ENCODE measurements at regions not wholly inside any gene's neighbourhood (a gene's known extent, or its start where the extent isn't known, plus 50 kb on each side); places are given as distances from the start of the nearest gene placed in this dataset.
"Not testable (repeated sequence)": the region's sequence is repeated elsewhere in the genome, so short reads cannot be mapped to it uniquely, and the experiment has no call there.

DNA sequence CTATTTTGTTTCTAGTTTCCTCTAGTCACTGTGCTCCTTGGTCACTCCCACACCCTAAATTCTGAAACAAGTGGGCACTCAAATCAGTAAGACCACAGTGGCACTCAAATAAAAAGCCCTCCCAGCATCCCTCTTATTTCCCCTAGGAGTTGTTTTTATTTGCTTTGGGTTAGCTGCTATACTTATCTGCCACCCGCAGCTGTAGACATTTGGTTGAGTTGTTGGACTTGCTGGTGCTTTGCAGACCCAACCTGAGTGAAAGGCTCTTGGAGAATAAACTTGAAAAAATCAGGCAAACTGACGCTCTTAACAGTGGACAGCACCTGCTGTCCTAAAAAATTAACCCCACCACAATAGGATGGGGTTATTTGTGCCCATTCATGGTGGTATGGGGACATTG is 203.0 kb downstream of the SPATA31A6 start:
- no peak overlapping the region for H3K4me3 ChIP-seq (ENCODE audit: low read depth, low read length)
- TF ChIP-seq, protein P1, sequence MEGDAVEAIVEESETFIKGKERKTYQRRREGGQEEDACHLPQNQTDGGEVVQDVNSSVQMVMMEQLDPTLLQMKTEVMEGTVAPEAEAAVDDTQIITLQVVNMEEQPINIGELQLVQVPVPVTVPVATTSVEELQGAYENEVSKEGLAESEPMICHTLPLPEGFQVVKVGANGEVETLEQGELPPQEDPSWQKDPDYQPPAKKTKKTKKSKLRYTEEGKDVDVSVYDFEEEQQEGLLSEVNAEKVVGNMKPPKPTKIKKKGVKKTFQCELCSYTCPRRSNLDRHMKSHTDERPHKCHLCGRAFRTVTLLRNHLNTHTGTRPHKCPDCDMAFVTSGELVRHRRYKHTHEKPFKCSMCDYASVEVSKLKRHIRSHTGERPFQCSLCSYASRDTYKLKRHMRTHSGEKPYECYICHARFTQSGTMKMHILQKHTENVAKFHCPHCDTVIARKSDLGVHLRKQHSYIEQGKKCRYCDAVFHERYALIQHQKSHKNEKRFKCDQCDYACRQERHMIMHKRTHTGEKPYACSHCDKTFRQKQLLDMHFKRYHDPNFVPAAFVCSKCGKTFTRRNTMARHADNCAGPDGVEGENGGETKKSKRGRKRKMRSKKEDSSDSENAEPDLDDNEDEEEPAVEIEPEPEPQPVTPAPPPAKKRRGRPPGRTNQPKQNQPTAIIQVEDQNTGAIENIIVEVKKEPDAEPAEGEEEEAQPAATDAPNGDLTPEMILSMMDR (IDR thresholded peaks at IDR 0.05; ENCODE audit: insufficient read depth, low read length), result no peak
- DNase-seq (ENCODE audit: low read depth), result no peak

DNA sequence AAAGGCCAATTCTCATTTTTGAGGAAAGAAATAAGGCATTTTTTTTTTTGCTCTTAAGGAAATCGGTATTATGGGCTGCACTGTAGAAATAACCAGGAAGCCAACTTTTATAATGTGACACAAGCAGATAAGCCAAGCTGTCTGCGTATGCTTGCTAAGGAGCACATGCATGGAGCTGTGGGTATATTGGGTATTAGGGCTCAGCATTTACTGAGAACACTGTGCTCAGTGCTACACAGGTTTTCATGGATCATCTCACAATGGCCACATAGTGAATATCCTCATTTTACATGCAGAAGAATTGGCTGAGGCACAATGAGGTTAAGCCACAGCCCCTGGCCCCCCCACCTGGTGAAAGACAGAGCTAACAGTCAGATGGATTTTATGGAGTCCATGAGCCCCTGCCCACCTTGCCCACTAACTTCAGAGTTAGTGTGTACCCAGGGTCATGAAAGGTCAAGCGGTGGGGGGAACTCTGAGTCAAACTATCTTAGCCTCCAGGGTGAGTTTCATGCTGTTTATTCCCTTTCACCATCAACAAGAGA is 204.8 kb downstream of the SPATA31A6 start:
- DNase-seq (ENCODE audit: low read depth), result no peak
- H3K4me3 ChIP-seq (ENCODE audit: low read depth, low read length), result no peak overlapping the region
- TF ChIP-seq, protein P1 (IDR thresholded peaks at IDR 0.05; ENCODE audit: insufficient read depth, low read length), result no peak

DNA sequence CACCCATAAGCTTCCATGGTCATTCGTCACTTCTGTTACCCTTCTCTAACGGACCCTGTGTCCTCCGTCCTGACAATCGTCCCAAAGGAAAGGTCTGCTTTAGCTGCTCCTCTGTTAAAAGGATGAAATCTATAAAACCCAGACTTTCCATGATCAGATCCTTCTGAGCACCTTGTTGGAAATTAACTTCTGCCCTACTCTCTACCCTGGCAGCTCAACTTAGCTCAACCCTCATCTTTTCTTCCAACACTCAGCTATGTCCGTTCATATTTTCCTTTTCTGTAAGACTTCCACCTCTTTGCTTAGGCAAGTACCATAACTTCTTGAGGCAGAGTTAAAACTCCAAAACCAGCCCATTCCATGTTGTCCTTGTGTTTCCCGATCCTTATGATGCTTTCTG is 205.4 kb downstream of the SPATA31A6 start:
- no peak for DNase-seq (ENCODE audit: low read depth)
- TF ChIP-seq, protein P1 (IDR thresholded peaks at IDR 0.05; ENCODE audit: insufficient read depth, low read length), result no peak
- H3K4me3 ChIP-seq (ENCODE audit: low read depth, low read length), result no peak overlapping the region

DNA sequence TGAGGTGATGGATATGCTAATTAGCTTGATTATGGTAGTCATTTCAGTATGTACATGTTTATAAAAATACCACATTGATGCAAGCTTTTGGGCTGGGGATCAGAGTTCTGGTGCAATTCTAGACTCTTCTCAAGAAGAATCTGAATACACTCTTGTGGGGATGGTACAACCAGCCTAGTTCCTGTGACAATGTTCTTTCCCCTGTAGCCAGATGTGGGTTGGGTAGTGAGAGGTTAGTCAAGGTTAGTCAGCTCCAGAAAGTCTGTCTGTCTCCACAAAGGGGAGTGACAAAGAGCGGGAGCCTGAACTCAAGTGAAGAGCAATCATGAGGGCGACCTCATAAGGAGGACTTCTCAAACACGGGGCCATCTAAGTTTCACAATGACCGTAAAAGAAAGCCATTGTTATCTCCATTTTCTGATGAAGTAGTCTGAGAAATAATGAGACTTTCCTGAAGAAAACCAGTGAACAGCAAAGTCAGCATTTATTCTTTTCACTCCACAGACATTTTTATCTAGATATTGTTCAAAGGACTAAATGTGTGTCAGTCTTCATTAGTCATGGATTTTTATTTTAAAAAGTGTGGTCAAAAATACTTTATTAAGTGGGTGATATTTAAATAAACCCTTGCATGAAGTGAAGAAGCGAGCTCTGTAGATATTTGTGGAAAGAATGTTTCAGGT is 209.5 kb downstream of the SPATA31A6 start:
- not testable (repeated sequence) for DNase-seq (ENCODE audit: low read depth); H3K4me3 ChIP-seq (ENCODE audit: low read depth, low read length)

DNA sequence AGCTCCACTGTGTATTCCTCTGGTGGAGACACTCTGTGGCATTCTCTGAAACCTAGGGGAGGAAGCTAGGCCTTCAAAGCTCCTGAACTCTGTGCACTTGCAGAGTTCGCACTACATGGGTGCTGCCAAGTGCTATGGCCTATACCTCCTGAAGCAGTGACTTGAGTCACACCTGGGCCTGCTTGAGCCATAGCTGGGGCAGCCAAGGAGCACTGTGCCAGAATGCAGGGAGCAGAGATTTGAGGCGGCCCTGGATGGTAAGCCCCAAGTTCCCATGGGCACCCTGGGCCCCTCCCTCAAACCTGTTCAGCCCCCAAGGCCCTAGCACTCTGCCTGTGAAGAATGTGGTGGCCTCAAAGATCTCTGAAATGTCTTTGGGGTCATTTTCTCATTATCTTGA is 212.9 kb downstream of the SPATA31A6 start:
- H3K4me3 ChIP-seq (ENCODE audit: low read depth, low read length), result no peak overlapping the region
- TF ChIP-seq, protein P1 (IDR thresholded peaks at IDR 0.05; ENCODE audit: insufficient read depth, low read length), result no peak

DNA sequence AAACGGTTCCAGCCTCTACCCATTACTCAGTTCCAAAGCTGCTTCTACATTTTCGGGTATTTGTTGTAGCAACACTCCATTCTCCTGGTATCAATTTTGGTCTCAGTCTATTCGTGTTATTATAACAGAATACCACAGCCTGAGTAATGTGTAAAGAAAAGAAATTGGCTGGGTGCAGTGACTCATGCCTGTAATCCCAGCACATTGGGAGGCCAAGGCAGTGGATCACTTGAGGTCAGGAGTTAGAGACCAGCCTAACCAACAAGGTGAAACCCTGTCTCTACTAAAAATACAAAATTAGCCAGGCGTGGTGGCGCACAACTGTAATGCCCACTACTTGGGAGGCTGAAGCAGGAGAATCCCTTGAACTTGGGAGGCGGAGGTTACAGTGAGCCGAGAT is 213.9 kb downstream of the SPATA31A6 start:
- peak; percentile 78 for DNase-seq (ENCODE audit: low read depth)
- H3K4me3 ChIP-seq (ENCODE audit: low read depth, low read length), result not testable (repeated sequence)

More for the DNA sequence above, 212.9 kb downstream of the SPATA31A6 start:
- no peak for DNase-seq (ENCODE audit: low read depth)

DNA sequence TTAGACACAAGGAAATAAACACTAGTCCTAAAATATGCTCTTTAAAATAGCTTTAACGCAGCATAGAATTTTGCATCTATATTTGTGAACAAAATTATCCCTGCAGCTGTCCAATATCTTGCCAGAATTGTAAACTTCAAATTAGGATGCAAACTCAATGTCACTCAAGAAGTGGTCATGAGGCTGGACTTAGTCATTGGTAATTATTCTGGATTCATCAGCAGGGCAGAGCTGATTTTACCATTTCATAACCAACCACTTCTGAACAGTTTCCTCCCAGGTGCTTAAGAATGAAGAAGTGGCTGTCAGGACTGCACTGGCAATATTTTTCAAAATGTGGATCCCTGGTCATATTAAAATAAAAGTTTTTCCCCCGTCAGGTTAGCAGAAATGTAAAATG is 219.5 kb downstream of the SPATA31A6 start:
- DNase-seq (ENCODE audit: low read depth); H3K4me3 ChIP-seq (ENCODE audit: low read depth, low read length): not testable (repeated sequence)

DNA sequence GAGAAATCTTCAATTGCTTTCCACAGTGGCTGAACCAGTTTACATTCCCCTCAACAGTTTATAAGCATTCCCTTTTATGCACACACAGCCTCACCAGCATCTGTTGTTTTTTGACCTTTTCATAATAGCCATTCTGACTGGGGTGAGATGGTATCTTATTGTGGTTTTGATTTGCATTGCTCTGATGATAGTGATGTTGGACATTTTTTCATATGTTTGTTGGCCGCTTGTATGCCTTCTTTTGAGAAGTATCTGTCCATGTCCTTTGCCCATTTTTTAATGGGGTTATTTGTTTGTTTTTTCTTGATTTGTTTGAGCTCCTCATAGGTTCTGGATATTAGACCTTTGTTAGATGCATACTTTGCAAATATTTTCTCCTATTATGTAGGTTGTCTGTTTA is 226.1 kb downstream of the SPATA31A6 start:
- not testable (repeated sequence) for H3K4me3 ChIP-seq (ENCODE audit: low read depth, low read length)
- DNase-seq (ENCODE audit: low read depth), result peak; percentile 38

DNA sequence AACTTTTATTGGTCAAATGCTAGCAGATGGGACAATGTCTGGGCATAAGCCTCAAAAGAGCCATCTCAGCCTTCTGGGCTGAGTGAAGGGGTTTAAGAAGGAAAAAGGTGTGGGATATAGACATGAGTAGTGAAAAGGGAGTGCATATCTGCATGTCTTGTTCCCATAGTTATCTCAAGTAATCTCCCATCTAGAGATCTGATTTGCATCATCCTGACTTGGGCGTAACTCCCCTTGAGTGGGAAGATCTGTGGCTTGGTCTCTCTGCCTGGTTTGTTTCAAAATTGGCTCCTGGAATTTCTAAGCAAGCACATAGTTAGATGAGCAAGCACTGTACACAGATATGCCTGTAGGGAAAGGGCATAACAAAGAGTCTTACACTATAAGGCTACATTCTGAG is 228.9 kb downstream of the SPATA31A6 start:
- H3K4me3 ChIP-seq (ENCODE audit: low read depth, low read length), result not testable (repeated sequence)
- DNase-seq (ENCODE audit: low read depth), result peak; percentile 46

DNA sequence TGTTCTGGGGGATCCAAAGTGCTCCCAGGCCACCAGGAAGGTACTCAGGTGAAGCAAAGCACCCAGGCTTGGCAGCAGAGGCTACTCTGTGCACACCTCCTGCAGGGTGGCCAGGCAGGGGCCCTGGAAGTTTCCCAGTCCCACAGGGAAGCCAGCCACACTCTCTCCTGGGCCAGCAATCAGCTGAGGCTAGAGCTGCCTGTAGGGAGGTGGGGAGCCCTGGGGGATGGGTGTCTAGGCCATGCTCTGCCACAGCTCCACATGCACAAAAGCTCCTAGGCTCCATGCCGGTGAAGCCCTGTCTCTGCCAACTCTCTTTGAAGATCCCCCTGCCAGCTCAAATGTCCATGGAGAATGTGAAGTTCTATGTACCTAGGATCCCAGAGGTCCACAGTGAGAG is 231.4 kb downstream of the SPATA31A6 start:
- not testable (repeated sequence) for H3K4me3 ChIP-seq (ENCODE audit: low read depth, low read length); DNase-seq (ENCODE audit: low read depth)

DNA sequence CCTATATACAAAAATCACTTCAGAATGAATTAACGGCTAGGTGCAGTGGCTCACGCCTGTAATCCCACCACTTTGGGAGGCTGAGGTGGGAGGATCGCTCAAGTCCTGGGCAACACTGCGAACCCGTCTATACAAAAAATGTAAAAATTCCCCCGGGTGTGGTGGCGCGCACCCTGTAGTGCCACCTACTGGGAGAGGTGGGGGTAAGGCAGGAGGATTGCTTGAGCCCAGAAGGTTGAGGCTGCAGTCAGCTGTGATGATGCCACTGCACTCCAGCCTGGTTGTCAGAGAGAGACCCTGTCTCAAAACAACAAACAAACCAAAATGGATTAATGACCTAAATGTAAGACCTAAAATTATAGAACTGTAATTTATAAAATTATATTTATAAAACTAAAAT is 236.2 kb downstream of the SPATA31A6 start:
- DNase-seq (ENCODE audit: low read depth); H3K4me3 ChIP-seq (ENCODE audit: low read depth, low read length): not testable (repeated sequence)

DNA sequence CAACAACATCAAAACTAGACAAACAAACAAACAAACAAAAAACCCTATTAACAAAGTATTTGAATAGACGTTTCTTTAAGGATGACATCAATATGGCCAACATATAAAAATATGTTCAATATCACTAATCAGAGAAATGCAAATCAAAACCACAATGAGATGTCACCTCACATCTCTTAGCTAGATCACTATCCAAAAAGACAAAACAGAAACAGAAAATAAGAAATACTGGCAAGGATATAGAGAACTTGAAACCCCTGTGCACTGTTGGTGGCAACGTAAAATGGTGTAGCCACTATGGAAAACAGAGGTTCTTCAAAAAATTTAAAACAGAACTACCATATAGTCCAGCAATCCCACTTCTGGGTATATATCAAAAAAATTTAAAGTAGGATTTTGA is 236.9 kb downstream of the SPATA31A6 start:
- not testable (repeated sequence) for H3K4me3 ChIP-seq (ENCODE audit: low read depth, low read length); DNase-seq (ENCODE audit: low read depth)

DNA sequence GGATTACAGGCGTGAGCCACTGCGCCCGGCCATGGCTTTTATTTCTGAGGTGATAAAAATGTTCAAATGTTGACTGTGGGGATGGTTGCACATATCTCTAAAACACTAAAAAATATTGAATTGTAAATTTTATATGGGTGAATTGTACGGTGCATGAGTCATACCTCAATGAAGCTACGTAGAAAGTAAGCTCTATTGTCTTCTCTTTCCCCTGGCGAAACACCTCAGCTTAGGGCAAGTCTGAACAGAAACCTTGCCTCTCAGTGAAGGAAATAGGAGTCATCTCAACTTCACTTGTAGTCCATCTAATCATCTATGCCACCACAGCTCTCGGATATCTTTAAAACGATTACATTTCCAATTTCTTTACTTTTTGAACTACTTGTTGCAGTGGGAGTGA is 238.2 kb downstream of the SPATA31A6 start:
- not testable (repeated sequence) for H3K4me3 ChIP-seq (ENCODE audit: low read depth, low read length); DNase-seq (ENCODE audit: low read depth)
